ENCODE measurements at regions not wholly inside any gene's neighbourhood (a gene's known extent, or its start where the extent isn't known, plus 50 kb on each side); places are given as distances from the start of the nearest gene placed in this dataset.
"Not testable (repeated sequence)": the region's sequence is repeated elsewhere in the genome, so short reads cannot be mapped to it uniquely, and the experiment has no call there.

GRCh38 chr14:86955771-86956354, 1037.1 kb downstream of the GALC start:
- no peak for DNase-seq

GRCh38 chr14:86954623-86955022, 1038.4 kb downstream of the GALC start:
- no peak for DNase-seq

DNA sequence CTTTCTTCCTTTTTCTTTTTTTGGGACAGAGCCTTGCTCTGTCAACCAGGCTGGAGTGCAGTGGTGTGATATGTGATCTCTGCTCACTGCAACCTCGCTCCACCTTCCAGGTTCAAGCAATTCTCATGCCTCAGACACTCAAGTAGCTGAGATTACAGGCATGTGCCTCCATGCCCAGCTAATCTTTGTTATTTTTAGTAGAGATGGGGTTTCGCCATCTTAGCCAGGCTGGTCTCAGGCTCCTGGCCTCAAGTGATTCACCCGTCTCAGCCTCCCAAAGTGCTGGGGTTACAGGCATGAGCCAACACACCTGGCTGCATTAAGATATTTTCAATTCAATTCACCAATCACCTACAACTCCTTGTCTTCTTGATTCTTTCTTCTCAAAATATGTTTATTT, 1046.5 kb downstream of the GALC start:
- no peak for DNase-seq

GRCh38 chr14:86944434-86944833, 1048.5 kb downstream of the GALC start:
- no peak for DNase-seq

GRCh38 chr14:86943391-86944365, 1049.3 kb downstream of the GALC start:
- no peak for DNase-seq

DNA sequence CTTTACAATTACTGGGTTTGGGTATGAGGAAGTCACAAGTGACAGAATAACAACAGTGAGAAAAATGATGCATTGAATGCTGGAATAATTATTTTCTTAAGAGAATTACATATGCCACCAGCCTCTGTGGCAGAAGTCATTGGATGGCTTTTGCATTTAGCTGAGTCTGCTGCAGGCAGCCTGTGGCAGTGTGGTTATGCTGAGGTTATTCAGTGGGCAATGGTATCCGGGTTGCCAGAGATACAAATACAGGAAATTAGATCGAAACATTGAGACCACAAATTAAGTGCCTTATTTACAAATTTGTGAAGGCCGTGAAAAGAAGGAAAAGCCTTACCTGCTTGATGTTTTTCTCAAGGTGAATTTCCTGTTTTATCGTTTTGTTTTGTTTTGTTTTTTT, 1050.0 kb downstream of the GALC start:
- DNase-seq = no peak

DNA sequence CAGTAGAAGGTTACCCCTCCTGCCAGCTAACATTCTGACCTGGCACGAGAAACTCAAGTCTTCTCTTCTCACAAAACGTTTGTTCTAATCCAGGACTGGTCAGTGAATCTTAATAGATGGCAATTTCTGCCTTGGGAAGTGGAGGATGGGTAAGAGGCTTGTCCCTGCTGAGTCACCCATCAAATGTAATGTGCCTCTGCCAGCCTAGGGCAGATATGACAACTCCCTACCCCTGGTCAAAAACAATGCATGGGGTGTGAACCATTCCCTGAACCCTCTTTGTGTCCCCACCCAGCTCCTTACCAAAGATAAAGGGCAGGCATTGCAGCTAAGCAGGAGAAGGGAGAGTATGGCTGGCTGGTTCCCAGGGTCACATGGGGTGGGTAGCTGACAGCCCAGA, 1052.9 kb downstream of the GALC start:
- DNase-seq = no peak

GRCh38 chr14:86938320-86938719, 1054.7 kb downstream of the GALC start:
- DNase-seq = no peak

DNA sequence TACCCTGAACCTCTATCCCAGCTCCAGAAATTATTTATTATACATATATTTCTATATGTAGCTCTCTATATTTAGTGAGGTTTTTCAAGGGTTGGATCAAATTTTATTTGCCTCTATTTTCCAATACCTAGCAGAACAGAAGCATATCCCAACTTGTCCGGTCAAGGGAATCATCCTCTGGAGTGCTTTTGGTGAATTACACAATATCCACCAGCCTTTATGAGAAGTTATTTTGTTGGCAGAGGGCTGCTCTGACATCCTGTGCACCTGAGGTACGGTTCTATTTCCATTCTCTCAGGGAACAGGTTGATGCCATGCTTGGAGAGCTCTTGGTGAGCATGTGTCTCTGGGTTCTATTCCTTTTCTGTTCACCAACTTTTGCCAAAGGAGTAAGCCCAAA, 1056.4 kb downstream of the GALC start:
- no peak for DNase-seq

DNA sequence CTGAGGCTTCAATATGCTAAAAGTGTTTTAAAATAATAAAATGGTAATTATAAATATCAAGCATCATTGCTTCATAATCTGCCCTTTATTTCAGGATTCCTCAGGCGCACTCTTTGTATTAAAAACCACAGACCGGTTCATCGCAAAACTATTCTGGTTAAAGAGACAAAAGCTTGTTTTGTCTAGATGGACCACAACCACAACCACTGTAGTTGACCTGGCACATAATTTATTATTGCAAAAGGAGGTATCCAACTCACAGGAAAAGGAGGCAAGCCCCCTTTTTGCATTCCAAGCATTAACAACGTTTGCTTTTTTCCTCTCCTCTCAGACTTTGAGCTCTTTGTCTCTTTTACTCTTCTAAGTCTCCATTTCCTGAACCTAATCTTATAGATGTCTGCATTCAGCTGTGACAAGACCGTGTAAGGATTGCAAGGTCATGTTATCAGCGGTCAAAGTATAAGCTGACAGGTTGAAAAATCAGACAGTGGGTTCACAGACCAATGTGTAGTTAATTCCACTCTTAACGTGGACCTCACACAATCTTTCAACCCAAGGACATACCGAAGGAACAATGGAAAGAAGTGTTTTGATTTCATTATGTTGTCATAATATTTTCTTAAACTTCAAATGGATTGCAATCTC, 1057.6 kb downstream of the GALC start:
- DNase-seq = no peak

DNA sequence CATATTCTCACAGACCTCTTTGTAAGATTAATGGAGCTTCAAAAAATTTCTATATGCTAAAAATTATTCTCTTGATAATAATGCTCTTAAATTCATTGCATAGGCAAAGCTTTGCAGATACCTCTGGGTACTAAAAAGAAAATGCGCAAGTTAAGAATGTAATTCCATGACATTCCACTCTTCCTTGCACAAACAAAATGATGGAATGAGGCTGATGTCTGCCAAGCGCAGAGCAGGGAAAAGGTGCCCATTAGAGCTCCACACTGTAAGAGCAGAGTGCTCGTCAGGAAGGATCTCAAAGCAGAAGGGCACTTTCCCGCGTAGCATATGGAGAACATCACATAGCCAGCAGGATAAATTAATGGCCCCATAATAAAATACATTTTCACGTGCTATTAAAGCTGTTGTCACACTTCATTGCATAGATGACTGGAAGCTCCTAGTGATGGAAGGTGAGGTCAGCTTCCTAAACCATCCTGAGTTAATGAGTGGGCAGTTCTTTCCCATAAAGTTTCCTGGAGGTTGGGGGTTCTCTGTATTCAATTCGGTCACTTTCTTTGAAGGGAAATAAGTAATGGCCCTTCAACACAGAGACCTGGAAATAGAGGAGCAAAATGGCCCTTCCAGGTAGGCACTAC, 1058.9 kb downstream of the GALC start:
- DNase-seq = no peak

GRCh38 chr14:86933460-86933859, 1059.5 kb downstream of the GALC start:
- no peak for DNase-seq

- peak; percentile 75 for DNase-seq
Observed at GRCh38 chr14:86915406-86915805, 1077.6 kb downstream of the GALC start.

DNA sequence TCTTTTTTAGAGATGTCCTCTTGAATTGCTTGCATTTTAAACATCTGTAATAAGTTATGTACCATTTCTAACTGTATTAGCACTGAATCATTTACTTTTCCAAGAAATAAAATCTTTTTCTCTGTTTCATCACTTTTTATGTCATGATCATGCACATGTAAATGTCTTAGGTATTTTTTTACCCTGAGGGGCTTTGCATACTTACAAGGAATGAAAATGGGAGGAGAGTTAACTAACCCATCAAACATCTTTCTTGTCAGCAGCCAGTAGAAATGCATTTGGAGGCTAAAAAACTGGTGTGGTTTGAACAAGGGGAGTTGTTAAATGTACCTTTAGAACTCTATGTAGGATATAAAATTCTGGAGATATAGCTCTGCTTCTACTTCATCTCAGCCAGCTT, 1080.3 kb downstream of the GALC start:
- DNase-seq = no peak

DNA sequence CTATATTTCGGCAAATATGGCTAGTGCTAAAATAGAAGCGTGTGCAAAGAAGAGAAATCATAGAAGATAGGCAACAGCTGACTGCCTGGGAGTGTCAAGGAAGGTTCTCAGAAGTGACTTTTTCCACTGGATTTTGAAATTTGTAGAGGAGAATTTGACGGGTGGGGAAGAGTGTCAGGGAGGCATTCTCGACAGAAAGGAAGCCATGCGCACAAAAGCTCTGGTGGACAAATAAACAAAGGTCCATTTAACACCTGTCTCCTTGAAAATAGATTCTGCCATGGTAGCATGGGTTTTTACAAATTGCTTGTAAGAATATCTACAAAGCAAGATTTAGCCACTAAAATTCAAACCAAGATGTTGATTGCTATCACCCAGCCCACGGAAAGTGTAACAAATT, 1081.5 kb downstream of the GALC start:
- DNase-seq = peak; percentile 69

- not testable (repeated sequence) for DNase-seq
Observed at GRCh38 chr14:86905386-86905926, 1087.5 kb downstream of the GALC start.

DNA sequence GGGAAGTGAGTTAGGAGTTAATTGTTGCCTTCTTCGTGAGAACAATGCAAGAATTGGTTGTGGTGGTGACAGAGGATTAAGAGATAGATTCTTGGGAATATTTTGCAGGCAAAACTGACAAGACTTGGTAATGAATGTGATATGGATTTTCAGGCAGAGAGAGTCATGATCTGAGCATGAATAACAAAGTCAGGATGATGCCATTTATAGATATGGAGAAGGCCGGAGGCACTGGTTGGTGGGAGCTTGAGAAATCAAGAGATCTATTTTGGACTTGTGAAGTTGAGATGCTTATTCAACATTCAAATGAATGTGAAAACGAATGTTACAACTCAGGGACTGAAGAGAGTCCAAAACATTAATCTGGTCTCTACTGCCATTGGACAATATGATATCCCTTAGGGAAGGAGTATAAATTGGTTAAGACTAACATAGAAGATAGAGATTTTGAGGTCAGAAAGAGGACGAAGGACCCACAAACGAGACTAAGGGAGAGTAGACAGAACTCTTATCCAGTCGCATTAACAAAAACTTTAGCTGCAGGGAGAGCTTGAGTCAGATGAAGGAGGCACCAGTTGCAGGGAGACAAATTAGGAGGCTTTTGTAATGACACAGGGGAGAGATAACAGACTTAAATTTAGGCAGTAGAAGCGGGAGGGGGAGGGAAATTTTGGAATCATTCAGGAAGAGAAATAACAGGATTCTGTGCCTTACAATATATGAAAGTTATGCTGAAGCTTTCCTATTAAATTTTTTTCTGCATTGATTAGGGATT, 1090.6 kb downstream of the GALC start:
- no peak for DNase-seq

GRCh38 chr14:86897704-86898513, 1095.1 kb downstream of the GALC start:
- no peak for DNase-seq

DNA sequence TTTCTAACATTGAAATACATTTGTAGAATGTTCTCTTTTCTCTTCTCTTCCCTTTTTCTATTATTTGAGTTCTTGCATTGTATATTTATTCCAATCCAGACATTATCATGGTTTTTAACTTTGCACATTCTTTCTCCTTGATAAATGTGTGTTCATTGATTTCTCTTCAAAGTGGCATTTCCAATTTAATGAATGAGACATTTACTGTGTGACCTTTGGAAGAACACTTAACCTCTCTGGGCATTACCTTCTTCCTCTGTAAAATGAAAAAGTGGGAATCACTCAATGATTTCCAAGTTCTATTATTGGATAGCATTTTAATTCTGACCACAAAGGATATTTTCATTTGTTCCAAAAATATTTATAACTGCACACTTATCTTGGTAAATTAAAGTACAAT, 1095.8 kb downstream of the GALC start:
- DNase-seq = no peak

DNA sequence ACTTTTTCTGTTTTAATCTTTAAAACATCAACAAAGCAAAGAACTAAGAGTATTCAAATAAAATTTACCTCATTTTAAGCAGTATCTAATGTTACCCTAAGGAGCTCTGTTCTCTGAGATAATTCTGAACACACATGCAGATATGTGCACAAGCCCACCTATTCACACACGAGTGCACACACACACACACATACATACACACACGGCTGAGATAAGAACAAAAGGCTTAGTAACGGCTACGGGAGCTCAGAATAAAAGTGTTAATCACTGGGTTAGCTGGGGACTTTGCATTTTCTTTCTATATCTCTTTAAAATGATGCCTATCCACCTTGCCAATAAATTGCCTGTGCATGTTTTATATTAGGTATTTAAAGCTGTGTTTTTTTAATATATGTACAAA, 1096.3 kb downstream of the GALC start:
- DNase-seq = no peak
